ENCODE measurements at regions not wholly inside any gene's neighbourhood (a gene's known extent, or its start where the extent isn't known, plus 50 kb on each side); places are given as distances from the start of the nearest gene placed in this dataset.
"Not testable (repeated sequence)": the region's sequence is repeated elsewhere in the genome, so short reads cannot be mapped to it uniquely, and the experiment has no call there.

- no peak for DNase-seq
Observed at GRCh38 chr5:43804723-43805122, 201.7 kb downstream of the NNT start.

- no peak for DNase-seq
Observed at GRCh38 chr5:43804041-43804440, 201.1 kb downstream of the NNT start.

GRCh38 chr5:43802651-43803050 is 199.7 kb downstream of the NNT start:
- no peak for DNase-seq

GRCh38 chr5:43802119-43802518 is 199.1 kb downstream of the NNT start:
- peak; percentile 10 for DNase-seq

DNA sequence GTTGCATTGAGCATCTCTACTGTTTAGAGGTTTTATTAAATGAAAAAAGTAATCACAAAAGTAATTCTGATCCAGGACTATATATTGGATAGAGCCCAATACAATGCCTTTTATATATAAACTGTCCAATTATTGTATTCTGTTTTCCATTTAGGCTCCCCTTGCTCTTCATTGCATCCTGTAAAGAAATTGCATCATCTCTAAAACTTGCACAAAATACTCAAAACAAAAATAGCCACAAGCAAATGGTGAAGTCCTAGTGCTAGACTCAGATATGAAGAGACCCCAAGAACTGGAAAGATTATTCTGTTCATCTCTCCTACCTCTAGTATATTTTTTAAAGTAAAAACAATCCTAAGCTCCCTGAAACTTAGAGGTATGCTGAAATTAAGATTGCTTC is 195.8 kb downstream of the NNT start:
- DNase-seq: no peak

DNA sequence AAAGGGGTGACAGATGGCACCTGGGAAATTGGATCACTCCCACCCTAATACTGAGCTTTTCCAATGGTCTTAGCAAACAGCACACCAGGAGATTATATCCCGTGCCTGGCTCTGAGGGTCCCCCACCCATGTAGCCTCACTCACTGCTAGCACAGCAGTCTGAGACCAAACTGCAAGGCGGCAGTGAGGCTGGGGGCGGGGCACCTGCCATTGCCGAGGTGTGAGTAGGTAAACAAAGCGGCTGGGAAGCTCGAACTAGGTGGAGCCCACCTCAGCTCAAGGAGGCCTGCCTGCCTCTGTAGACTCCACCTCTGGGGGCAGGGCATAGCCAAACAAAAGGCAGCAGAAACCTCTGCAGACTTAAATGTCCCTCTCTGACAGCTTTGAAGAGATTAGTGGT is 188.9 kb downstream of the NNT start:
- DNase-seq: not testable (repeated sequence)

DNA sequence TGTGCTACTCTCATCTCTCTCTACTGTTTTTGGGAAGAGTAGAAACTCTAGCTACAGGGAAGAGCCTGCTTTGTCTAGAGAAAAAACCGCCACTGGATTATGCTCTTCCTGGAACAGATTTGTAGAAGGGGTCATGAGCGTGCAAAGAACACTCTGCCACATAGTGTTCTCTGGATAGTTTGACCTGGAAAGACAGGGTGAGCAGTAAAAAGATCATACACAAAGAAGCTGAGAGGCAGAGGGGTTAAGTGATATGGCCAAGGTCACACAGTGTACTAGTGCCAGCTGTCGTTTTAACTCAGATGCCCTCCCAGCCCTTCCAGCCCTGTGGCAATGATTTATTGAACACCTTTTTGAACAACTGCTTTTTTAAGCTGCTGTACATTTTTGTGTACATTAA is 182.2 kb downstream of the NNT start:
- no peak for DNase-seq

DNA sequence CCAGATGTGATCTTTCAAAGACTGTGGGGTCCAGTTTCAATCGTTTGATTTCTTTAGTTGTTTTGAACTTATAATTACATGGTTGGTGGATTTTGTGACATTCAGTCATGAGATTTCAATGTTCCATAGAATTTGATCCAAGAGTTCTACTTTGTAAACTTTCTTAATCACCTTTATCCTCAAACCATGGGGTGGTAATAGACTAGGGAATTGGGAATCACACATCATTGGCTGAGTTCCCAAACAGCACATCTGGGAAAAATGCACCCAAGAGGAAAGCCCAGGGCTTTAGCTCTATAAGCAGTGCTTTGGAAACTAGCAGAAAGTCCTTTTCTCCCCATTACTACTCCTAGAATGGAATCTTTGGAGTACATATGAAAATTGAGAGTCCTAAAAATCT is 177.6 kb downstream of the NNT start:
- DNase-seq: no peak

GRCh38 chr5:43774881-43775399 is 172.0 kb downstream of the NNT start:
- DNase-seq: no peak

DNA sequence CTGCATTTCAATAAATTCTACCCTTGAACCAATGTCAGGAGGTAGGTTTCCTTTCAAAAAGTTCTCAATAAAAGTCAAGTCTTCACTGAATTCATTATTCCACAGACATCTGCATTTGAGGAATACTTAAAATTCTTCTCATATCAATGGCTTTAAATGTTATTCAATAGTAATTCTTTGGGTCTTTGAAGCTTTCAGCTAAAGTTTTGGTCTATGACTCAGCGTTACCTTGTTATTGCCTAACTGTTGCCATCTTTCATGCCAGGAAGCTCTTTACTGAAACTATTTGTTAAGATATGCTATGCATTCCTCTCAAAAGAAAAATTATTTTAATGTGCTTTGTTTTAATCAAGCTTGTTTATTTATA is 170.5 kb downstream of the NNT start:
- DNase-seq: peak; percentile 51

GRCh38 chr5:43772764-43773477 is 169.9 kb downstream of the NNT start:
- DNase-seq: peak; percentile 11

GRCh38 chr5:43772458-43772763 is 169.4 kb downstream of the NNT start:
- no peak for DNase-seq

GRCh38 chr5:43771611-43772031 is 168.6 kb downstream of the NNT start:
- DNase-seq: no peak

DNA sequence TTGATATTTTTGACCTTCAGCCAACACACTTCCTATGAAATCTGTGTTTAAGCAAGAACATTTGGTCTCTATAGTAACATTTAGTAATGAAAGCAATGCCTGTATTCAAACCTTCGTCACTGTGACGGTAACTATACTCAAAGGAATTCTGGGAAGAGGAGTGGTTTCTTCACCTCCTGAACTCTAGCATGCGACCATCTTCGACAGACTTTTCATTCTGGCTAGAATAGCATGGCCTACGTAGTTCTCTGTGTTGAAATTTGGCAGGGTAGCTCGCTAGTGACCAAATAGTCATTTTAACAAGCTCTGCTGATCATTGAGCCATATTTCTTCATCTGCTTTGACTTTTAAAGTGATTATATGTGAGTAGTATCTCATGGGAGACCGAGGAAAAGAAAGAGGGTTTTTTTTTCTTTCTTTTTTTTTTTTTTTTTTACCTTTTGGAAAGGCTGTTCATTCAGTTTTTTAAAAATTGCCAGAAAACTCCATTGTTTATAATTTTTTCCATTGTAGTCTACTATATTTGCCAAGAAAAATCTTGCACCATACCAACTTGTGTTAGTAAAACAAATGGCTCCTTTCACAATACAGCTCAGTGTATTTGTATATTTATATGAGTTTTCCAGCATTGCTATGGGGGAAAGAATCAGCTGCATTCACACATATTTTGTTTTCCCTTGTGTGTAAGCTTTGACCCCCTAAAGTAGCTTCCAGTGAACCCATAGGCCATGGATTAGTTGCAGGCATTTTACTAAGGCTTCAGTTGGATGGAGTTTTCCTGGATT is 166.8 kb downstream of the NNT start:
- no peak for DNase-seq
